HEK293 (cell line): ENCODE measurements at regions not wholly inside any gene's neighbourhood (a gene's known extent, or its start where the extent isn't known, plus 50 kb on each side); places are given as distances from the start of the nearest gene placed in this dataset.

Experiments
- CTCF ChIA-PET: fragments of 350-600 bp; formaldehyde crosslinking; extraction: SDS; loops from one replicate; lab custom pipeline; 2021; ENCODE audit warnings: antibody characterized with exemption; lab: Yijun Ruan, JAX
- POLR2A ChIA-PET: fragments of 300-600 bp; formaldehyde crosslinking; extraction: SDS; loops from one replicate; lab custom pipeline; 2020; ENCODE audit warnings: antibody characterized with exemption, inconsistent platforms; lab: Yijun Ruan, JAX
- H3K27ac ChIP-seq: fragments of 200-500 bp; sonication (Bioruptor generic); 2 replicates; pipeline ENCODE4 v1.5.1; 2014; ENCODE audit warnings: low read depth, low read length, control low read depth, inconsistent platforms; ENCODE audit errors: extremely low read depth
- H3K36me3 ChIP-seq, 2 experiments: fragments of 200-500 bp in 1 of 2; sonication (Bioruptor generic) in 1 of 2; 1 replicate in 1 of 2; 2 replicates in 1 of 2; pipeline ENCODE4 v1.5.1; 2014 to 2017; ENCODE audit warnings: inconsistent platforms in 2 of 2, low read length in 2 of 2; ENCODE audit not compliant: control insufficient read depth in 2 of 2, insufficient read depth in 1 of 2
- H3K4me1 ChIP-seq: fragments of 200-500 bp; sonication (Bioruptor generic); 2 replicates; pipeline ENCODE4 v1.5.1; 2014; ENCODE audit warnings: mild to moderate bottlenecking, low read length, inconsistent platforms; ENCODE audit not compliant: control insufficient read depth, insufficient read depth
- H3K4me3 ChIP-seq: 2 replicates; pipeline ENCODE4 v1.5.1; 2011; ENCODE audit warnings: low read depth, mild to moderate bottlenecking, control low read depth, low read length, moderate library complexity
- H3K9me3 ChIP-seq: fragments of 200-500 bp; sonication (Bioruptor generic); 2 replicates; pipeline ENCODE4 v1.5.1; 2014; ENCODE audit warnings: low read depth, low read length, inconsistent platforms; ENCODE audit not compliant: control insufficient read depth, insufficient read depth
- KLF16 ChIP-seq: fragments of 450-650 bp; formaldehyde crosslinking; IDR thresholded peaks from 2 replicates; pipeline ENCODE4 v1.5.1; 2017; ENCODE audit warnings: missing biosample characterization, missing genetic modification characterization
- KLF9 ChIP-seq: fragments of 450-650 bp; formaldehyde crosslinking; IDR thresholded peaks from 2 replicates; pipeline ENCODE4 v1.5.1; 2016; ENCODE audit warnings: missing biosample characterization, missing genetic modification characterization, low read depth
- TRIM28 ChIP-seq: IDR thresholded peaks from 2 replicates; pipeline ENCODE4 v1.6.1; 2011; ENCODE audit warnings: low read length, control low read depth, borderline replicate concordance
- YY2 ChIP-seq: fragments of 450-650 bp; formaldehyde crosslinking; IDR thresholded peaks from 2 replicates; pipeline ENCODE4 v1.5.1; 2016; ENCODE audit warnings: missing biosample characterization, missing genetic modification characterization
- ZBTB48 ChIP-seq: fragments of 450-650 bp; formaldehyde crosslinking; IDR thresholded peaks from 2 replicates; pipeline ENCODE4 v1.5.1; 2016; ENCODE audit warnings: missing biosample characterization, missing genetic modification characterization
- ZNF140 ChIP-seq: fragments of 450-650 bp; formaldehyde crosslinking; IDR thresholded peaks from 2 replicates; pipeline ENCODE4 v1.5.1; 2016; ENCODE audit warnings: missing biosample characterization, missing genetic modification characterization
- ZNF148 ChIP-seq: fragments of 450-650 bp; formaldehyde crosslinking; IDR thresholded peaks from 2 replicates; pipeline ENCODE4 v1.5.0; 2017; ENCODE audit warnings: missing biosample characterization, missing genetic modification characterization, borderline replicate concordance
- ZNF18 ChIP-seq: fragments of 450-650 bp; formaldehyde crosslinking; IDR thresholded peaks from 2 replicates; pipeline ENCODE4 v1.5.1; 2016; ENCODE audit warnings: missing biosample characterization, missing genetic modification characterization
- ZNF26 ChIP-seq: fragments of 450-650 bp; formaldehyde crosslinking; IDR thresholded peaks from 2 replicates; pipeline ENCODE4 v1.5.1; 2016; ENCODE audit warnings: missing biosample characterization, missing genetic modification characterization
- ZNF366 ChIP-seq: fragments of 450-650 bp; formaldehyde crosslinking; conservative IDR thresholded peaks from 2 replicates; pipeline ENCODE4 v1.5.1; 2016; ENCODE audit warnings: missing biosample characterization, missing genetic modification characterization
- ZNF394 ChIP-seq: fragments of 450-650 bp; formaldehyde crosslinking; IDR thresholded peaks from 2 replicates; pipeline ENCODE4 v1.5.1; 2016; ENCODE audit warnings: missing biosample characterization, missing genetic modification characterization, mild to moderate bottlenecking, moderate library complexity, borderline replicate concordance
- ZNF423 ChIP-seq: fragments of 450-650 bp; formaldehyde crosslinking; IDR thresholded peaks from 2 replicates; pipeline ENCODE4 v1.5.1; 2016; ENCODE audit warnings: missing biosample characterization, missing genetic modification characterization
- ZNF501 ChIP-seq: fragments of 450-650 bp; formaldehyde crosslinking; IDR thresholded peaks from 2 replicates; pipeline ENCODE4 v1.5.1; 2016; ENCODE audit warnings: missing biosample characterization, missing genetic modification characterization
- ZNF518A ChIP-seq: fragments of 450-650 bp; formaldehyde crosslinking; conservative IDR thresholded peaks from 2 replicates; pipeline ENCODE4 v1.5.1; 2016; ENCODE audit warnings: low read depth, missing biosample characterization, missing genetic modification characterization
- ZNF530 ChIP-seq: fragments of 450-650 bp; formaldehyde crosslinking; IDR thresholded peaks from 2 replicates; pipeline ENCODE4 v1.5.1; 2016; ENCODE audit warnings: low read depth, missing biosample characterization, missing genetic modification characterization
- ZNF544 ChIP-seq: fragments of 450-650 bp; formaldehyde crosslinking; IDR thresholded peaks from 2 replicates; pipeline ENCODE4 v1.5.0; 2017; ENCODE audit warnings: missing biosample characterization, missing genetic modification characterization
- ZNF549 ChIP-seq: fragments of 450-650 bp; IDR thresholded peaks from 2 replicates; pipeline ENCODE4 v1.5.1; 2018; ENCODE audit warnings: missing biosample characterization, missing genetic modification characterization, mild to moderate bottlenecking, inconsistent platforms, moderate library complexity
- ZNF560 ChIP-seq: fragments of 450-650 bp; formaldehyde crosslinking; IDR thresholded peaks from 2 replicates; pipeline ENCODE4 v1.5.1; 2017; ENCODE audit warnings: missing biosample characterization, missing genetic modification characterization, borderline replicate concordance
- ZNF580 ChIP-seq: fragments of 450-650 bp; formaldehyde crosslinking; IDR thresholded peaks from 2 replicates; pipeline ENCODE4 v1.5.1; 2016; ENCODE audit warnings: missing biosample characterization, missing genetic modification characterization
- ZNF645 ChIP-seq: fragments of 450-650 bp; formaldehyde crosslinking; IDR thresholded peaks from 2 replicates; pipeline ENCODE4; 2016; ENCODE audit warnings: missing biosample characterization, missing genetic modification characterization
- ZNF707 ChIP-seq: fragments of 450-650 bp; formaldehyde crosslinking; IDR thresholded peaks from 2 replicates; pipeline ENCODE4 v1.5.1; 2016; ENCODE audit warnings: missing biosample characterization, missing genetic modification characterization

GRCh38 chr4:178553201-178553600, 1111.0 kb upstream of the AGA start:
- Histone ChIP-seq H3K4me1 (no peaks in the 10 kb centered on the region), H3K36me3 (no peaks in the 10 kb centered on the region), H3K4me3 (no peak overlapping the region), H3K9me3 (no peaks in the 10 kb centered on the region), H3K27ac (no peak overlapping the region)
- POLR2A ChIA-PET = no interaction called here
- CTCF ChIA-PET = no interaction called here
- no peak for TF ChIP-seq TRIM28
- no peak for TF ChIP-seq ZNF549 (tag by site-specific recombination)
- no peak for TF ChIP-seq ZNF366 (tag by site-specific recombination)
- TF ChIP-seq YY2 (tag by site-specific recombination) = no peak

GRCh38 chr4:178554352-178554751, 1112.1 kb upstream of the AGA start:
- no peak for TF ChIP-seq ZNF645
- no peak for TF ChIP-seq ZNF580 (tag by site-specific recombination)
- no peak for TF ChIP-seq KLF16 (tag by site-specific recombination)
- TF ChIP-seq ZNF394 = no peak
- no peak for TF ChIP-seq ZNF530 (tag by site-specific recombination)
- TF ChIP-seq ZBTB48 (tag by site-specific recombination) = no peak
- no peak for TF ChIP-seq ZNF544 (tag by site-specific recombination)
- no peak for TF ChIP-seq ZNF501
- Histone ChIP-seq H3K4me1 (no peaks in the 10 kb centered on the region), H3K9me3 (no peaks in the 10 kb centered on the region), H3K4me3 (no peak overlapping the region), H3K27ac (no peak overlapping the region), H3K36me3 (no peaks in the 10 kb centered on the region)
- ChIA-PET CTCF (no interaction called here), POLR2A (no interaction called here)

- CTCF ChIA-PET = no interaction called here
- H3K4me1 ChIP-seq = no peaks in the 10 kb centered on the region
- no peak overlapping the region for H3K4me3 ChIP-seq
- no peaks in the 10 kb centered on the region for H3K9me3 ChIP-seq
- H3K36me3 ChIP-seq = no peaks in the 10 kb centered on the region
- no peak overlapping the region for H3K27ac ChIP-seq
- POLR2A ChIA-PET = no interaction called here
- TF ChIP-seq ZNF18 (no peak), ZNF26 (tag by site-specific recombination) (no peak), ZNF140 (tag by site-specific recombination) (no peak), KLF16 (tag by site-specific recombination) (no peak), ZNF707 (tag by site-specific recombination) (no peak), ZNF518A (tag by site-specific recombination) (no peak), ZNF423 (tag by site-specific recombination) (no peak), KLF9 (no peak), ZNF148 (no peak), ZNF560 (tag by site-specific recombination) (no peak)
Measured at GRCh38 chr4:178556796-178557195, 1114.6 kb upstream of the AGA start.
